ENCODE measurements at regions not wholly inside any gene's neighbourhood (a gene's known extent, or its start where the extent isn't known, plus 50 kb on each side); places are given as distances from the start of the nearest gene placed in this dataset.

- TF ChIP-seq CTCF (IDR thresholded peaks at IDR 0.05): no peak
- TF ChIP-seq GATA3 (IDR thresholded peaks at IDR 0.05; ENCODE audit: borderline replicate concordance): no peak
- TF ChIP-seq RFX5 (IDR thresholded peaks at IDR 0.05): no peak
- TF ChIP-seq NFE2L2 (conservative IDR thresholded peaks at IDR 0.05; ENCODE audit: low read length): no peak
- TF ChIP-seq KDM5A (IDR thresholded peaks at IDR 0.05): no peak
- TF ChIP-seq BHLHE40 (IDR thresholded peaks at IDR 0.05; ENCODE audit: low read depth, low read length): no peak
Observed at GRCh38 chr2:195414537-195415100, 242.4 kb upstream of the SLC39A10 start.
